Lower leg skin (tissue), 4 donors: ENCODE measurements at regions not wholly inside any gene's neighbourhood (a gene's known extent, or its start where the extent isn't known, plus 50 kb on each side); places are given as distances from the start of the nearest gene placed in this dataset.

Experiments used
- DNase-seq, 2 donors: peaks; one replicate each; pipeline ENCODE4 v3.0.0-alpha.2; 2019; ENCODE audit warnings: low spot score in 2 of 2
- H3K4me3 ChIP-seq: fragments of 200-600 bp; sonication (generic); 2 replicates; pipeline ENCODE4 v1.5.1; 2017; ENCODE audit warnings: mild to moderate bottlenecking, low read depth; ENCODE audit not compliant: poor library complexity, severe bottlenecking
- POLR2A ChIP-seq, 2 donors: fragments of 450-650 bp; IDR thresholded peaks; one replicate each; pipeline ENCODE4 v1.6.1; 2016 to 2017; ENCODE audit warnings: antibody characterized with exemption in 2 of 2, mild to moderate bottlenecking in 1 of 2, moderate library complexity in 1 of 2
- WGBS, 2 donors: methylation state at CpG; one replicate each; pipeline ENCODE4 v1.1.5; 2018; 5-methylcytosine and 5-hydroxymethylcytosine counted together
- intact Hi-C: fragments of 100-400 bp; cut with DNase I; formaldehyde crosslinking; loops from one replicate; pipeline ENCODE4 v1.15.0; 2023; ENCODE audit warnings: low total_unique reads
- TF ChIP-seq, protein P1 (sequence below), 3 donors: fragments of 450-650 bp; IDR thresholded peaks; one replicate each; pipeline ENCODE4 v1.5.1; 2016; ENCODE audit warnings: antibody characterized with exemption in 3 of 3, mild to moderate bottlenecking in 3 of 3, moderate library complexity in 2 of 3

GRCh38 chr12:33323823-33324222, 115.8 kb downstream of the SYT10 start:
- intact Hi-C loops = no loop called here
- no peak overlapping the region for H3K4me3 ChIP-seq
- TF ChIP-seq, protein P1, sequence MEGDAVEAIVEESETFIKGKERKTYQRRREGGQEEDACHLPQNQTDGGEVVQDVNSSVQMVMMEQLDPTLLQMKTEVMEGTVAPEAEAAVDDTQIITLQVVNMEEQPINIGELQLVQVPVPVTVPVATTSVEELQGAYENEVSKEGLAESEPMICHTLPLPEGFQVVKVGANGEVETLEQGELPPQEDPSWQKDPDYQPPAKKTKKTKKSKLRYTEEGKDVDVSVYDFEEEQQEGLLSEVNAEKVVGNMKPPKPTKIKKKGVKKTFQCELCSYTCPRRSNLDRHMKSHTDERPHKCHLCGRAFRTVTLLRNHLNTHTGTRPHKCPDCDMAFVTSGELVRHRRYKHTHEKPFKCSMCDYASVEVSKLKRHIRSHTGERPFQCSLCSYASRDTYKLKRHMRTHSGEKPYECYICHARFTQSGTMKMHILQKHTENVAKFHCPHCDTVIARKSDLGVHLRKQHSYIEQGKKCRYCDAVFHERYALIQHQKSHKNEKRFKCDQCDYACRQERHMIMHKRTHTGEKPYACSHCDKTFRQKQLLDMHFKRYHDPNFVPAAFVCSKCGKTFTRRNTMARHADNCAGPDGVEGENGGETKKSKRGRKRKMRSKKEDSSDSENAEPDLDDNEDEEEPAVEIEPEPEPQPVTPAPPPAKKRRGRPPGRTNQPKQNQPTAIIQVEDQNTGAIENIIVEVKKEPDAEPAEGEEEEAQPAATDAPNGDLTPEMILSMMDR (IDR thresholded peaks at IDR 0.05) = no peak
- TF ChIP-seq POLR2A (IDR thresholded peaks at IDR 0.05) = no peak
- 30 to 64% methylated on average over 1 of the region's 1 CpG for WGBS, 2 donors
- DNase-seq = no peak

DNA sequence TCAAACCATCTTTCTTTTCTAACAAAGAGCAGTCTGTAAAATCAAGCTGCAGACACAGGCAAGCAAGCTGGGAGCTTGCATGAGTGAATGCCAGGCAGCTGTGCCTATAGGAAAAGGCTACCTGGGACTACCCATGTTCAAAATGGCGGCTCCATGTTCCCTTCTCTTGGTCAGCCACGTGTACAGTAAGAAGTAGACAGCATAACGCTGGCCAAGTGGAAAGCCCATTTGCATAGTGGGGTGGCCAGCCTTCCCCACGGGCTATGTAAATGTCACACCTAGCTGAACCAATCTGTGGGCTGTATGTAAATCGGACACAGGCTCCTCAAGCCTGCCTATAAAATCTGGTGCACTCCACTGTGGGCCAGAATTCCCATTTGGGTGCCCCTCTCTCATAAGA, 117.1 kb downstream of the SYT10 start:
- DNase-seq = no peak
- intact Hi-C loops = no loop called here
- no peak overlapping the region for H3K4me3 ChIP-seq
- 65 to 66% methylated on average over 5 of the region's 5 CpGs for WGBS, 2 donors
- no peak for TF ChIP-seq POLR2A (IDR thresholded peaks at IDR 0.05)
- TF ChIP-seq, protein P1 (IDR thresholded peaks at IDR 0.05) = no peak

DNA sequence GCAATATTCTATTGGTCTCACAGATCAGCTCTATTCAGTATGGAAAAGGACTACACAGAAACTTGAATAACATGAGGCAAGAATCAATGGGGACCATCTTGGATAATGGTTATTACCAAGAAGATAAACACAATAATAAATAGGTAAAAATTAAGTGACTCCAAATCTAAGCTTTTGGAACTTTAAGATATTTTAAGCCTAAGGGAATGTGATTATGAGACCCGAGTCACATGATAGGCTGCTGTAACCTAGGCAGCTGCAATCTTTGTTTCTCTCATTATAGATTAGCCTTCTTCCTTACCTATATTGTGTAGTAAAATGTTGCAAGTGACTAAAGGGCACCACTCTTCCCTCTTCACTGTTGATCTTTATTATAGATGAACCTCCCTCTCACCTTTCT, 121.9 kb downstream of the SYT10 start:
- WGBS, 2 donors = 81 to 87% methylated on average over 1 of the region's 1 CpG
- no peak for DNase-seq
- TF ChIP-seq, protein P1 (IDR thresholded peaks at IDR 0.05) = no peak
- no peak for TF ChIP-seq POLR2A (IDR thresholded peaks at IDR 0.05)
- no peak overlapping the region for H3K4me3 ChIP-seq
- intact Hi-C loops = no loop called here

- no peak overlapping the region for H3K4me3 ChIP-seq
- DNase-seq = no peak
- intact Hi-C loops = no loop called here
- no peak for TF ChIP-seq POLR2A (IDR thresholded peaks at IDR 0.05)
- TF ChIP-seq, protein P1 (IDR thresholded peaks at IDR 0.05) = no peak
- WGBS, 2 donors = 65 to 66% methylated on average over 1 of the region's 1 CpG
These were observed 125.4 kb downstream of the SYT10 start for GRCh38 chr12:33314223-33314622.

DNA sequence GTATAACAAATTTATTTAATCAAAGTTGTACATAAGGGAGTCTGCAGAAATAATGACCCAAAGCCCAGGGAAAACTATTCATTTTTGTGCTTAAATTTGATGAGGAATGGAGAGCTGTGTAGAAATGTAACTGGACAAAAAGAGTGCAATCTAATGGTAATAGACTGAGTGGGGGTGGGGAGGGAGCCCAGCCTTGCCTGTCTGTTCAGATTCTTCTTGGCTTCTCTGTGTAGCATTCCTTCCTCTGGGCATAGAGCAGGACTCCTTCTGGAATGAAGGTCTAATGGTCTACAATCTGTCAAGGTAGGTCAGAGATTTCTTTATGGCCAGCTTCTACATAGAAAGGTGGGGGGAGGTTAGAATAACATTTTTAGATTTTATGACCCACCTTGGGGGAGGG, 126.1 kb downstream of the SYT10 start:
- intact Hi-C loops = no loop called here
- DNase-seq = no peak
- no peak overlapping the region for H3K4me3 ChIP-seq
- TF ChIP-seq, protein P1 (IDR thresholded peaks at IDR 0.05) = no peak
- no peak for TF ChIP-seq POLR2A (IDR thresholded peaks at IDR 0.05)

DNA sequence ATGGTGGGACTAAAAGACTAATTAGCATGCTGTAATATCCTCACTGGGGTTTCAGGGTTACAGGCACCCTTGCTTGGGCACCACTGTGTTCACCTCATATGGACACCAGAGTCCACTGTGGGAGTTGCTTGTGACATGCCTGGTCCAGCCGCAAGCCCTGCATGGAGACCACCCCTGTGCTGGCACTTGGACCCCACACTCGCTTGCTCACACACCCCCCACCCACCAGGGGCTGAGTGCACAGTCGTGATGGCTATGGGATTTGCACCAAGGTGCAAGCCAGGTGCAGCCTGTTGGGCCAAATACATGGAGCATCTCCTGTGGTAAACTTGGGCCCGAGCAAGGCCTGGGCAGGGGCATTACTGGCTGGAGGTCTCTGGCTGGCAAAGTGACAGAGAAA, 129.1 kb downstream of the SYT10 start:
- H3K4me3 ChIP-seq = no peak overlapping the region
- intact Hi-C loops = no loop called here
- WGBS, 2 donors = 82 to 85% methylated on average over 4 of the region's 4 CpGs
- no peak for TF ChIP-seq POLR2A (IDR thresholded peaks at IDR 0.05)
- TF ChIP-seq, protein P1 (IDR thresholded peaks at IDR 0.05) = no peak
- no peak for DNase-seq
